Hematopoietic multipotent progenitor cell treated with erythropoietin and hydrocortisone succinate and interleukin-3 and kit ligand, for 4 days (in vitro differentiated cells): ENCODE measurements at regions not wholly inside any gene's neighbourhood (a gene's known extent, or its start where the extent isn't known, plus 50 kb on each side); places are given as distances from the start of the nearest gene placed in this dataset.

Experiments
- DNase-seq: peaks from one replicate; pipeline ENCODE4 v3.0.0-alpha.2; 2015

- DNase-seq: no peak
Measured at GRCh38 chr1:98278055-98278454, 357.2 kb upstream of the DPYD start.

GRCh38 chr1:98277118-98277517, 356.3 kb upstream of the DPYD start:
- DNase-seq: peak; percentile 7

GRCh38 chr1:98276514-98276913, 355.7 kb upstream of the DPYD start:
- DNase-seq: no peak

GRCh38 chr1:98268316-98268715, 347.5 kb upstream of the DPYD start:
- DNase-seq: no peak

- no peak for DNase-seq
Measured at GRCh38 chr1:98267423-98267822, 346.6 kb upstream of the DPYD start.

- DNase-seq: no peak
Measured at GRCh38 chr1:98264727-98265126, 343.9 kb upstream of the DPYD start.

GRCh38 chr1:98260839-98261238, 340.0 kb upstream of the DPYD start:
- DNase-seq: no peak

GRCh38 chr1:98260412-98260811, 339.6 kb upstream of the DPYD start:
- no peak for DNase-seq

- DNase-seq: no peak
Measured at GRCh38 chr1:98256700-98257099, 335.9 kb upstream of the DPYD start.

GRCh38 chr1:98253145-98253544, 332.3 kb upstream of the DPYD start:
- no peak for DNase-seq

- DNase-seq: no peak
Measured at GRCh38 chr1:98251497-98251896, 330.7 kb upstream of the DPYD start.

GRCh38 chr1:98232678-98233077, 311.8 kb upstream of the DPYD start:
- no peak for DNase-seq

- no peak for DNase-seq
Measured at GRCh38 chr1:98222706-98223105, 301.9 kb upstream of the DPYD start.

- peak; percentile 26 for DNase-seq
Measured at GRCh38 chr1:98221923-98222322, 301.1 kb upstream of the DPYD start.

- no peak for DNase-seq
Measured at GRCh38 chr1:98217601-98218000, 296.8 kb upstream of the DPYD start.

GRCh38 chr1:98216304-98216703, 295.5 kb upstream of the DPYD start:
- no peak for DNase-seq

- DNase-seq: no peak
Measured at GRCh38 chr1:98211271-98211845, 290.5 kb upstream of the DPYD start.

GRCh38 chr1:98210563-98210962, 289.7 kb upstream of the DPYD start:
- DNase-seq: no peak

GRCh38 chr1:98210064-98210463, 289.2 kb upstream of the DPYD start:
- DNase-seq: no peak

- DNase-seq: no peak
Measured at GRCh38 chr1:98205291-98206017, 284.6 kb upstream of the DPYD start.

GRCh38 chr1:98203466-98203865, 282.6 kb upstream of the DPYD start:
- no peak for DNase-seq

- DNase-seq: no peak
Measured at GRCh38 chr1:98201666-98202081, 280.8 kb upstream of the DPYD start.

GRCh38 chr1:98197356-98197755, 276.5 kb upstream of the DPYD start:
- DNase-seq: no peak

GRCh38 chr1:98196012-98196411, 275.2 kb upstream of the DPYD start:
- DNase-seq: no peak

- DNase-seq: no peak
Measured at GRCh38 chr1:98188774-98189173, 267.9 kb upstream of the DPYD start.
